Stimulated activated CD4-positive, alpha-beta T cell treated with anti-CD3 and anti-CD28 coated beads, Interleukin-2, amount 100 ng/mL, for 24 hours (primary cell): ENCODE measurements at regions not wholly inside any gene's neighbourhood (a gene's known extent, or its start where the extent isn't known, plus 50 kb on each side); places are given as distances from the start of the nearest gene placed in this dataset.
"Not testable (repeated sequence)": the region's sequence is repeated elsewhere in the genome, so short reads cannot be mapped to it uniquely, and the experiment has no call there.

Experiments
- DNase-seq, 2 donors: peaks; one replicate each; pipeline ENCODE4 v3.0.0-alpha.2; 2020

- no peak for DNase-seq
Observed at GRCh38 chrX:140157611-140158010, 192.3 kb upstream of the CXorf66 start.

GRCh38 chrX:140157143-140157542 is 191.8 kb upstream of the CXorf66 start:
- no peak for DNase-seq

DNA sequence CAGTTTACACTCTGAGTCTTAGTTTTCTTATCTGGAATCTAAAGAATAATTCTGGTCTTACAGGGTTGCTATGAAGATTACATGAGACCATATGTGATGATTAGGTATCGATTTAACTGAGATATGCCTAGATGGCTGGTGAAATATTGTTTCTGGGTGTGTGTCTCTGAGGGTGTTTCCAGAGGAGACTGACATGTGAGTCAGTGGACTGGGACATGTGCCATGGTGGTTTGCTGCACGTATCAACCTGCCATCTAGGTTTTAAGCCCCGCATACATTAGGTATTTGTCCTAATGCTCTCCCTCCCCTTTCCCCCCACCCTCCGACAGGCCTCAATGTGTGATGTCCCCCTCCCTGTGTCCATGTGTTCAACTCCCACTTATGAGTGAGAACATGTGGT is 186.0 kb upstream of the CXorf66 start:
- no peak for DNase-seq

- DNase-seq, result no peak
Observed at GRCh38 chrX:140149761-140150160, 184.4 kb upstream of the CXorf66 start.

GRCh38 chrX:140141444-140142029 is 176.2 kb upstream of the CXorf66 start:
- peak; percentile 10 to 22 for DNase-seq

GRCh38 chrX:140138492-140138891 is 173.2 kb upstream of the CXorf66 start:
- not testable (repeated sequence) for DNase-seq

GRCh38 chrX:140138065-140138464 is 172.7 kb upstream of the CXorf66 start:
- DNase-seq, result not testable (repeated sequence)

GRCh38 chrX:140132937-140133336 is 167.6 kb upstream of the CXorf66 start:
- DNase-seq, result no peak

DNA sequence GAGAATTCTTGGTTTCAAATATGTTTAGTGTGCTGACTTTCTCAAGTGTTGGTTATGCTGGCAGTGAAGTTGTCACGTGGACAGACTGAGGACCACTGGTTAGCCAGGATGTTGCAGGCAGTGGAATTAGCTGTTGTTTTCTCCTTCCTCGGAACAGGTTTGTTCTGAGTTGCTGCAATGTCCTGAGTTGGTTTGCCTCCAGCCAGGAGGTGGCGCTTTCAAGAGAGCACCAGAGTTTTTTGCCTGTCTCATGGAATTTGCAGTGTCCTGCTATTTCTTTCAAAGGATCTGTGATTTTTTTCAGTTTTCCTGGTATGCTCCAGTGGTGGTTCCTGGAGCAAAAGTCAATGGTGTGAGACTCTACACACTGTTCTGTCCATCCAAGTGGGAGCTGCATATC is 158.1 kb upstream of the CXorf66 start:
- DNase-seq, result no peak

DNA sequence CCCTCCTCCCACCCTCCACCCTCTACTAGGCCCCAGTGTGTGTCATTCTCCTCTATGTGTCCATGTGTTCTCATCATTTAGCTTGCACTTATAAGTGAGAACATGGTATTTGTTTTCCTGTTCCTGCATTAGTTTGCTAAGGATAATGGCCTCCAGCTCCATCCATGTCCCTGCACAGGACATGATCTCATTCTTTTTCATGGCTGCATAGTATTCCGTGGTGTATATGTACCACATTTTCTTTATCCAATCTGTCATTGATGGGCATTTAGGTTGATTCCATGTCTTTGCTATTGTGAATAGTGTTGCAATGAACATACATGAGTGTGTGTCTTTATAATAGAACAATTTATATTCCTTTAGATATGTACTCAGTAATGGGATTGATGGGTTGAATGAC is 148.7 kb upstream of the CXorf66 start:
- DNase-seq, result not testable (repeated sequence)

DNA sequence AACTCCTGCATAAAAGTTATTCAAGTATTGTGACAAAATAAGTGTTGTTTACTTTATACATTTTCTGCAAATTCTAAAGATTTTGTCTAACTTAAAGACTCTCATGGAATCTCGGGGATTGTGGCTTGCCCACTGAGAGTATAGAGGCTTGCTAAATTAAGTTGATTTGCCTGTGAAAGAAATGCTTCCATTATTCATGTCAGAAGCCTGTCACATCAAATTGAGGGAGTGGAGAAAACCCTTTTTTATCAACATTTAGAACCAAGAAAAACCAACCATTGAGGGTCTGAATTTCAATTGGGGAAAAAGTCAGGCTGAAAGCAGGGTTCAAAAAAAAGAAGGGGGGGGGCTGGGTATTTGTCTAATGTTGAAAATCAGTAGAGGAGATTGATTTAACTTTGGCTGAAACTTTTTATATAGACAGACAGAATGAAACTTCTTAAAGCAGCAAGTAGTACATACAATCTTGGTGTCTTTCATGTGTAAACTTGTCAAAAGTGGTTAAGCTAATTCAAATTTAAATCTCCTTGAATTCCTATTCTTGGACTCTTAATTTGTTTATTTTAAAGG is 144.8 kb upstream of the CXorf66 start:
- DNase-seq, result no peak

DNA sequence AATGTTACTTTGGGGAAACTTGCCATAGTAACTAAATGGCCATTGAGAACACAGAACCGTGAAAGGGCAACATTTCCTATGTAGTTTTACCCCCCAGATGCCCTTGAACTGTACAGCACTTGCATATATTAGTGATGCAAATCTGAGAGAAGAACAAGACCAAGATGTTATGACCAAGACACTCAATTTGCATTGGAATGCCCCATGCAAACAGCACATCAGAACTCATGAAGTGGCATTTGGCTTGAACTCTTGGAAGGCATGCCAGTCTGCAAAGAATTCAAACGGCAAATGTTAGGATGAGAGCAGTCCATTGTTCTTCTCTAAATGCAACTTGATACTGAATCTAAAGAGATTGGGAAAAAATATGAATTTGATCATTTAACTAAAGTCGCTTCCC is 139.4 kb upstream of the CXorf66 start:
- DNase-seq, result no peak

GRCh38 chrX:140099221-140099620 is 133.9 kb upstream of the CXorf66 start:
- DNase-seq, result no peak

- no peak for DNase-seq
Observed at GRCh38 chrX:140092121-140092520, 126.8 kb upstream of the CXorf66 start.

GRCh38 chrX:140091125-140091886 is 126.0 kb upstream of the CXorf66 start:
- peak in 1 of 2 donors; percentile 49 for DNase-seq

GRCh38 chrX:140090800-140091124 is 125.4 kb upstream of the CXorf66 start:
- DNase-seq, result no peak

DNA sequence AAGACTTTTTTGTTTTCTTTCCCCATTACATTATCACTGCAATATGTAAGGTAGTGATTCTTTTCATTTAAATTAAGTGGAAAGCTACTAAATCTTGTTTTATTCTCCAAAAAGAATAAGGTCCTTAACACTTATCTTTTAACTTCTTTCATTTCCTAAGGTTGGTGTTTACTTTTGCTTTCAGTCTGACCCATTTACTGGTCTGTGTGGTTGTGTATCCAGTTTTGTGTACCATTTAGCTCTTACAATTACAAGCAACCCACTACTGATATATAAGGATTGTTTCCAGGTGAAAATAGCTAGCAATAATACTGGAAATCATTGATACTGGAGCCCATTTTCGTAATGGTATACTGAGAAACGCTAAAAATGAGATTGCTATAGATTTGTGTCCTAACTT is 123.1 kb upstream of the CXorf66 start:
- no peak for DNase-seq

- no peak for DNase-seq
Observed at GRCh38 chrX:140087875-140088274, 122.6 kb upstream of the CXorf66 start.

DNA sequence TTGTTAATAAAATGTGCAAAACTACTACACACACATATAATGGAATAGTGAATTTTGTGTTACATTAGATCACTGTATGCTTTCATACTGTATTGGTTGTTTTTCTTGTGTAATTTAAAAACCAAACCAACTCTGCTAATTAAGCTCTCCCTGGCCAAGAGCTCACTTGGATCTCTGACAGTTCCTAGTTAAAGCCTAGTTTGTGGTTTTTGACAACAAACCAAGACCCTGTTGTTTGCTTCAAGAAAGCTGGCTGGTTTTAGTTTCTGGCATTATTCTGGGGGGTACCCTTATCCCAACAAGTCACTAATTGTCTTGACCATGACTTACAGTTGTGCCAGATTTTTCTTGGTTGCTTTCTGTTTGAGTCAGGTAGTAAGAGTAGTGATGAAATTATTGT is 121.4 kb upstream of the CXorf66 start:
- DNase-seq, result no peak

DNA sequence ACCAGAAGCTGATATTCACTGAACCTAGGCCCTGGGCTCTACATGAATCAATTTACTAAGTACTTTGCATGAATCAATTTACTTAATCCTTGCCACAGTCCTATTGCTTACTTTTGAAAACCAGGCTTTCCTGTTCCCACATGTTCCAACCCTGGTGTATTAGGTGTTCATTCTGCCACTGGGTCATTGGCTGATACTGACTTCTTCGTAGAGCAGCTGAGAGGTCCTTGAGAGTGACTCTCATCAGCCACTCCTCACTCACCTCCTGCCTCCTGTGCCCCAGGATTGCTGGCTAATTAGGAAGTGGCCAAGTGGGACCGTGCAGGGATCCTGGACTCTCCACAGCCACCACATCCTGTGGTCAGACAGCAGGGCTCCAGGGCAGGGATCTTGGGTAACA is 109.5 kb upstream of the CXorf66 start:
- DNase-seq, result not testable (repeated sequence)

DNA sequence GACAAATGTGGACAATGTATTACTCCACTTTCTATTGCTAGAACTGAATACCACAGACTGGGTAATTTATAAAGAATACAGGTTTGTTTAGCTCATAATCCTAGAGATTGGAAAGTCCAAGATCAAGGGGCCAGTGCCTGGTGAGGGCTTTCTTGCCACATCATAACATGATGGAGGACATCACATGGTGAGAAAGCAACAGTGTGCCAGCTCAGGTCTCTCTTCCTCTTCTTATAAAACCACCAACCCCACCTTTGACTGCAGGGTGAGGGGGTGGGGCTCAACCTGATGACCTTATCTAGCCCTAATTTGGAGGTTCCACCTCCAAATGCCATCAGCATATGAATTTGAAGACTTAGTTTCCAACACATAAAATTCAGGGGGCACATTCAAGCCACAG is 105.7 kb upstream of the CXorf66 start:
- DNase-seq, result no peak

DNA sequence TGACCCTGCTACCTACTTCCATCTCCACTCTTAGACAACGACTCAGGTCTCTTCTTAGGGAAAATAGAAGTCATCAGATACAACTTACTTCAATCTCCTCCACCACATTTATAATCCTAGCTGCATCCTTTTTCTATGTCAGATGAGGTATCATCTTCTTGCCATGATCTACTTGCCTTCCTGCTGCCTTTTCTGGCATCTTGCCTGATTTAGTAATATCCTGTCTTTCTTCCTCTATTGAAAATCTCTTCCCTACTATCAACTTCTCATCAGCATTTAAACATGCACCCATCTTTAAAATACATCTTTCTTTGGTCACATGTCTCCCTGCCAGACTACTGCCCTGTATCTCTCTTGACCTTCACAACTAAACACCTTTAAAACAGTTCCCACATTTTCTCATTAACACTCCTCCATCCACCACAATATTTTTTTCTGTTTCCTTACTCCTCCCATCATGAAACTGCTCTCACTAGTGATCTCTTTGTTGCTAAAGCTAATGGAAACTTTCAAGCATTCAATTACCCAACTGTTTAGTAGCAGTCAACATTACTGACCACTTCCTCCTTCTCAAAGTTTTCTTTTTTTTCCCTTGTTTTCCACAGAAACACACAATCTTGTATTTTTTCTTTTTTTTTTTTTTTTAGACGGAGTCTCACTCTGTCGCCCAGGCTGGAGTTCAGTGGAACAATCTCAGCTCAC is 100.8 kb upstream of the CXorf66 start:
- no peak for DNase-seq

GRCh38 chrX:140064993-140065392 is 99.7 kb upstream of the CXorf66 start:
- no peak for DNase-seq

DNA sequence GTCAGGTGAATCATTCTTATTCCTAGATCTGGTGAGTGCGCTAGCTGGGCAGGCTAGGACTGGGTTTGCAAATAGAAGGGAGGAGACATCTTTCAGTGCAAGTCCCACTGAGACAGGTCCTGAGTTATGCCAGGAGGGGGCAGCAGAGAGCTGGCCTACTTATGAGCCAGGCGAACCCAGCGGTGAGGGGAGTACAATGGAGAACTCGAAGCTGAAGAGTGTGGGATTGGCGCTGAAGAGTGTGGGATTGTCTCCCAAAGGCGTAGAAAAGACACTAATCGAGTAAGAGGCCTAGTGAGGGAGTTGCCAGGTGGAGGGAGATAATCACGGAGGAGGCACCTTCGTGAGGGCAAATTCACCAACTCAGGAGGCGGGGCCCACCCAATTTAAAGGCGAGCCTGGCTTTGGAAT is 91.7 kb upstream of the CXorf66 start:
- peak; percentile 58 to 65 for DNase-seq
